Loucy (cell line): ENCODE measurements at regions not wholly inside any gene's neighbourhood (a gene's known extent, or its start where the extent isn't known, plus 50 kb on each side); places are given as distances from the start of the nearest gene placed in this dataset.

Experiments used
- H2AFZ ChIP-seq: fragments of 200-600 bp; sonication (generic); 2 replicates; pipeline ENCODE4 v1.6.0; 2016; ENCODE audit warnings: antibody characterized with exemption, mild to moderate bottlenecking, low read length, moderate library complexity
- H3F3A ChIP-seq: fragments of 200-600 bp; 2 replicates; pipeline ENCODE4 v1.6.0; 2016; ENCODE audit warnings: antibody characterized with exemption, low read depth, mild to moderate bottlenecking
- H3K27me3 ChIP-seq: fragments of 200-600 bp; sonication (generic); 2 replicates; pipeline ENCODE4 v1.6.1; 2014; ENCODE audit warnings: low read length, mild to moderate bottlenecking; ENCODE audit not compliant: insufficient read depth, poor library complexity, severe bottlenecking
- H3K36me3 ChIP-seq: fragments of 200-600 bp; sonication (generic); 2 replicates; pipeline ENCODE4 v1.6.1; 2016; ENCODE audit warnings: low read length; ENCODE audit not compliant: insufficient read depth
- H3K4me1 ChIP-seq: fragments of 200-600 bp; sonication (generic); 2 replicates; pipeline ENCODE4 v1.5.1; 2014; ENCODE audit warnings: low read length, mild to moderate bottlenecking; ENCODE audit not compliant: insufficient read depth, poor library complexity, severe bottlenecking
- H3K4me2 ChIP-seq: fragments of 200-600 bp; sonication (generic); 2 replicates; pipeline ENCODE4 v1.6.0; 2014; ENCODE audit warnings: antibody characterized with exemption, low read length, low read depth, mild to moderate bottlenecking; ENCODE audit not compliant: poor library complexity, severe bottlenecking
- H3K4me3 ChIP-seq: fragments of 200-600 bp; sonication (generic); 2 replicates; pipeline ENCODE4 v1.5.1; 2014; ENCODE audit warnings: low read length, mild to moderate bottlenecking, mixed read lengths; ENCODE audit not compliant: poor library complexity, severe bottlenecking
- H3K79me2 ChIP-seq: fragments of 200-600 bp; sonication (generic); 2 replicates; pipeline ENCODE4 v1.6.1; 2014; ENCODE audit warnings: low read length; ENCODE audit not compliant: insufficient read depth
- H3K9ac ChIP-seq: fragments of 200-600 bp; sonication (generic); 2 replicates; pipeline ENCODE4 v1.6.0; 2014; ENCODE audit warnings: mild to moderate bottlenecking, low read depth, low read length, moderate library complexity; ENCODE audit not compliant: poor library complexity, severe bottlenecking
- H3K9me2 ChIP-seq: fragments of 200-600 bp; sonication (generic); replicated peaks from 2 replicates; pipeline ENCODE4 v1.6.1; 2016; ENCODE audit warnings: low read depth, low read length, mixed read lengths
- H3K9me3 ChIP-seq: fragments of 200-600 bp; sonication (generic); 2 replicates; pipeline ENCODE4 v1.6.1; 2014; ENCODE audit warnings: mild to moderate bottlenecking, antibody characterized with exemption, low read length, low read depth; ENCODE audit not compliant: insufficient read depth
- H4K20me1 ChIP-seq: fragments of 200-600 bp; sonication (generic); 2 replicates; pipeline ENCODE4 v1.6.0; 2014; ENCODE audit warnings: antibody characterized with exemption, low read length, mild to moderate bottlenecking; ENCODE audit not compliant: insufficient read depth, poor library complexity, severe bottlenecking
- CTCF ChIP-seq: fragments of 200-600 bp; sonication (generic); conservative IDR thresholded peaks from 2 replicates; pipeline ENCODE4 v1.5.1; 2014; ENCODE audit warnings: mild to moderate bottlenecking, antibody characterized with exemption, low read length
- EZH2phosphoT487 ChIP-seq: fragments of 200-600 bp; IDR thresholded peaks from 2 replicates; pipeline ENCODE4 v1.6.1; 2018; ENCODE audit warnings: antibody characterized with exemption, mild to moderate bottlenecking, moderate library complexity, borderline replicate concordance

GRCh38 chr6:105833959-105834947 is 251.9 kb upstream of the PRDM1 start:
- no peak overlapping the region for H3K4me3 ChIP-seq
- no peaks in the 10 kb centered on the region for H3F3A ChIP-seq
- no peaks in the 10 kb centered on the region for H4K20me1 ChIP-seq
- H2AFZ ChIP-seq, result no peak overlapping the region; the same call in 1 of the 2 replicates
- H3K27me3 ChIP-seq, result no peaks in the 10 kb centered on the region
- H3K9ac ChIP-seq, result no peak overlapping the region
- H3K9me2 ChIP-seq, result no peaks in the 10 kb centered on the region
- no peaks in the 10 kb centered on the region for H3K9me3 ChIP-seq
- no peaks in the 10 kb centered on the region for H3K79me2 ChIP-seq
- H3K36me3 ChIP-seq, result no peaks in the 10 kb centered on the region
- H3K4me1 ChIP-seq, result peaks cover 5% of the 10 kb centered on the region
- no peak overlapping the region for H3K4me2 ChIP-seq
- TF ChIP-seq EZH2phosphoT487 (no peak), CTCF (no peak)

GRCh38 chr6:105832313-105832761 is 253.8 kb upstream of the PRDM1 start:
- no peak overlapping the region for H3K4me2 ChIP-seq
- TF ChIP-seq EZH2phosphoT487 (no peak), CTCF (no peak)
- H3K4me1 ChIP-seq, result peaks cover 5% of the 10 kb centered on the region
- no peak overlapping the region for H3K9ac ChIP-seq
- no peaks in the 10 kb centered on the region for H3K79me2 ChIP-seq
- H3K36me3 ChIP-seq, result no peaks in the 10 kb centered on the region
- H3F3A ChIP-seq, result no peaks in the 10 kb centered on the region
- no peak overlapping the region for H3K4me3 ChIP-seq
- H4K20me1 ChIP-seq, result no peaks in the 10 kb centered on the region
- H3K27me3 ChIP-seq, result no peaks in the 10 kb centered on the region
- no peaks in the 10 kb centered on the region for H3K9me2 ChIP-seq
- no peak overlapping the region for H2AFZ ChIP-seq
- no peaks in the 10 kb centered on the region for H3K9me3 ChIP-seq

- H3K9me3 ChIP-seq, result no peaks in the 10 kb centered on the region
- no peak overlapping the region for H3K9ac ChIP-seq
- H3K27me3 ChIP-seq, result no peaks in the 10 kb centered on the region
- H3K4me2 ChIP-seq, result no peak overlapping the region
- no peak overlapping the region for H3K4me3 ChIP-seq
- H3K36me3 ChIP-seq, result no peaks in the 10 kb centered on the region
- H3K9me2 ChIP-seq, result no peaks in the 10 kb centered on the region
- no peaks in the 10 kb centered on the region for H3F3A ChIP-seq
- H2AFZ ChIP-seq, result no peak overlapping the region; the same call in 1 of the 2 replicates
- peaks cover 5% of the 10 kb centered on the region for H3K4me1 ChIP-seq
- no peaks in the 10 kb centered on the region for H4K20me1 ChIP-seq
- TF ChIP-seq EZH2phosphoT487 (no peak), CTCF (no peak)
- no peaks in the 10 kb centered on the region for H3K79me2 ChIP-seq
Observed at GRCh38 chr6:105831311-105832097, 254.6 kb upstream of the PRDM1 start.
